Activated T-cell treated with anti-CD3 and anti-CD28 coated beads, Interleukin-2, amount 50 U/mL, for 48 hours (primary cell): ENCODE measurements at regions not wholly inside any gene's neighbourhood (a gene's known extent, or its start where the extent isn't known, plus 50 kb on each side); places are given as distances from the start of the nearest gene placed in this dataset.
A peak's percentile ranks its signal among the peaks of the same experiment; 100 is the strongest.
"Not testable (repeated sequence)": the region's sequence is repeated elsewhere in the genome, so short reads cannot be mapped to it uniquely, and the experiment has no call there.

Experiments
- DNase-seq, 2 experiments: peaks; one replicate each; pipeline ENCODE4 v3.0.0-alpha.2; 2020

DNA sequence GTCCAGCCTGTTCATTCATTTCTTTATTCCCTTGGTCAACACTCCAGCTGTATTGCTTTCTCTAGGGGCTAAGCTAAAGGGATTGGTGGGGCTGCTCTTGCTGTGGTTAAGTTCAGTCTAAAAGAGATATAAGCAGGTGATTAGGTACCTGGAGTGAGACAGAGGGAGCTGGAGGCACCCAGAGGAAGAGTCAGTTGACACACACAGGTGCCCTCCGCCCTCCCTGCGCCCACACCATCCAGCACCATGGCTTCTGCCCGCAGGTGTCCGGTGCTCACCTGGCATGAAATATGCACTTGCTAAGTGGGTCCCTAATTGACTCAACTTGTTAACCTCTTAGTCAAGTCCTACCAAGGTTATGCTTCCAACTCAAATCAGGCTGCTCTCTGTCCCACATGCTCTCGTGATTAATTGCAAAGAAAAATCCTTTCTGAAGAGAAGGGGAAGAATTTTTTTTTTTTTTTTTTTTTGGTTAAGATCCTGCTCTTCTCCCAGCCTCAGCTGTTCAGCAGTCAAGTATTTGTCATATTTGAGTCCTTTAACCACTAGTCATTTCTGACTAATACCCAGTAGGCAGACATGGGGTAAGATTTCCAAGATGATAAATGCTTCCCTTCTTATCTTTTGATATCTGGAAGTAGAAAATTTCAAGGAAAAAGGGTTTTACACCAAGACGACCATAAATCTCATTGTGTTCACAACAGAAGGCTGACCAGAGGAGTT, 199.8 kb upstream of the WSCD1 start:
- DNase-seq: no peak

DNA sequence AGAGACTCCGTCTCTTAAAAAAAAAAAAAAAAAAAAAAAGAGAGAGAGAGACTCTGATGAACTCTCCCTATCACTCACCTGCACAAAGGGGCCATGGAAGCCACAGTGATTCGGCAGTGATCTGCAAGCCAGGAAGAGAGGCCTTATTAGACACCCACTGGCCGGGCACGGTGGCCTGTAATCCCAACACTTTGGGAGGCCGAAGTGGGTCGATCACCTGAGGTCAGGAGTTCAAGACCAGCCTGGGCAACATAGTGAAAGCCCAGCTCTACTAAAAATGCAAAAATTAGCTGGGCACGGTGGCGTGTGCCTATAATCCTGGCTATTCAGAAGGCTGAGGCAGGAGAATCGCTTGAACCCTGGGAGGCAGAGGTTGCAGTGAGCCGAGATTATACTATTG, 198.5 kb upstream of the WSCD1 start:
- DNase-seq: no peak

DNA sequence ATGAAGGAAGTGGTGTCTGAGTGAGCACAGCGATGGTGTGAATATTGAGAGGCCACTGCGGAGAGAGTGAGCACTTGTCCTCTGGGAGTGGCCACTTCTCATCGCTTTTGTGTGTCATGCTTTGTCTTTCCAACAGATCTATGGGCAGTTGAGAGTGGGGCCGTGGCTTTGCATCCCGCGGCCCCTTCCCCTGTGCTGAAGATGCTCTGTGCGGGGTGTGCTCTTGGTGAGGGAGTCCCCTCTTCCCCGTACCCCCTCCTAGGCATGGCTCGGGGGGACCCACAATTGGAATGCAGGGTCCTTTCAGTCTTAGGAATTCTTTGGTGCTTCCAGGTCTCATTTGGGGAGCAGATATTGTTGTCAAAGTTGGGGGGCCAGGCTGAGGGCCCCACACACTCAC, 197.3 kb upstream of the WSCD1 start:
- no peak for DNase-seq

DNA sequence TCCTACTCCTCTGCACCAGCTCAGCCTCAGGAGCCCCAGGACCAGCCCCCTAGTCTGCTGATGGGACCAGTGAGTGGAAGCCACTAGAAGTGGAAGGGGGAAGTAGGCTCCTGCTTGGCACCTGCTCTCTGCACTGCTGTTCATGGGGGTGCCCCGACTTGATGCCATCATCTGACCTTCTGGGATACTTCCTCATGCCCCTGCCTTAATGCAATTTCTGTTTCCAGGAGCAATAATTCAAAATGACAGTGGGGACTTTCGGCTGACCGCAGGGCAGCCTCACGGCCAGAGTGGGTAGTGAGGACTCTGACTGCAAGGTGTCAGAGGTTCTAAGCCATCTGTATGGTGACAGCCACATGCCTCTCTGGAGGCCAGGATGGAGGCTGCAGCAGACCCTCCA, 196.4 kb upstream of the WSCD1 start:
- DNase-seq: no peak

DNA sequence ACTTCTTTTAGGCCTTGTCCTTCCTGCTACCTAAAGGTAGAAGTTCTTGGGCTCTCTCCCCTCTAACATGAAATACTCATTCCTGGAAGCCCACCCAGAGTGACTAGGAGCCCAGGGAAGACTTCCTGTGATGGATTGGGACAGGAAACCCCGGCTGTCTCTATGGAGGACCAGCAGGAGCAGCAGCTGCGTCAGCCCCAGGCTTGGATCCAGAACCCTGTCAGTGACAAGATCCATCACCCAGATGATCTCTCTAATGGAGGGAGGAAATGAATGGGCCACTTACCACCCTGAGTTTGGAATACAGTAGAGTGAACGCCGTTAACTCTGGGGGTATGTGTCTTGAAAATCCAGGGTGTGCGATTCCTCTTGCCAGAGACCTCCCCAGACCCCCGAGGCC, 195.7 kb upstream of the WSCD1 start:
- DNase-seq: no peak

DNA sequence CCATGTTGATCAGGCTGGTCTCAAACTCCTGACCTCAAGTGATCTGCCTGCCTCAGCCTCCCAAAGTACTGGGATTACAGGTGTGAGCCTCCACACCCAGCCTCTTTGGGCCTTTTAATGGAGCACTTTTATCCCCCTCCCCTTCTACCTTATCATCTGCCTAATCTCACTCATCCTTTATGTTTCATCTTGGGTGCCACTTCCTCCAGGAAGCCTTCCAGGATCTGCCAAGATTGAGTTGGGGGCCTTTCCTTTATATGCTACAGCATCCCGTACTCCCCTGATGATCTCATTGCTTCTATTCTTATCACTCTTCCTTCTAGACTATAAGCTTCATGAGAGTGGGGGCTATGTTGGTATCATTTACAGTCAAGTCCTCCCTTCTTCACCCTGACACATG, 192.8 kb upstream of the WSCD1 start:
- DNase-seq: no peak

DNA sequence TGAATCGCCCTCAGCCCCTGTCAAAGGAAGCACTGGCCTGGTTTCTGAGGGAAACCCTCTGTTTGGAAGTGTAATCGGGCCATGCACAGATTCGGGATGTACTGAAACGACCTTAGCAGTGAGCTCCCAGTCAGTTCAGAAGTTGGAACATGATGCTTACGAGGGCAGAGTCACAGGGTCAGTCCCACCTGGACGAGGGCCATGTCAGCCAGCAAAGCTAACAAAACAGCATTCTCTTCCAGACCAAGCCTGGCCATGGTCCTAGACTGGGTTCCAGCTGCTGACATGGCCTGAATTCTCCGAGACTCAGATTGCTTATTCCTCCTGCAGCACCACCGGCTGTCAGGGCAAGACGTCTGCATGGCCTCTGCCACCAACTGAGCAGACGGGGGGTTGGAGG, 192.2 kb upstream of the WSCD1 start:
- no peak for DNase-seq

DNA sequence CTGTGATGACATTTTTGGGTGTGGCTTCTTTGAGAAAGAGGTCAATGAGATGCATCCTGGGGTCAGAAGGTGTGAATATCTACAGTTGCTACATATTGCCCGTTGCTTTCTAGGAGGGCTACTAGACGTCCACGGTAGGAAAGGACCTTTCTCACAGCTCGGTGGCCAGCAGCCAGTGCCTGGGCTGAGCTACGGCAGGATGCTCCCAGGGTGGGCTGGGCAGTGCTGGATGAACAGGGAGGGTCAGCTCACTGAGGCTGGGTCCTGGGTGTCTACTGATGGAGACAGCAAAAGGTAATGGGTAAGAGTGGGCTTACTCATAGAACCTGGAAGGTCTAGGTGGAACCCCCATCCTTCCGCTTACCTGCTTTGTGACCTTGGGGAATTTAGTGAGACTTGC, 188.3 kb upstream of the WSCD1 start:
- no peak for DNase-seq

DNA sequence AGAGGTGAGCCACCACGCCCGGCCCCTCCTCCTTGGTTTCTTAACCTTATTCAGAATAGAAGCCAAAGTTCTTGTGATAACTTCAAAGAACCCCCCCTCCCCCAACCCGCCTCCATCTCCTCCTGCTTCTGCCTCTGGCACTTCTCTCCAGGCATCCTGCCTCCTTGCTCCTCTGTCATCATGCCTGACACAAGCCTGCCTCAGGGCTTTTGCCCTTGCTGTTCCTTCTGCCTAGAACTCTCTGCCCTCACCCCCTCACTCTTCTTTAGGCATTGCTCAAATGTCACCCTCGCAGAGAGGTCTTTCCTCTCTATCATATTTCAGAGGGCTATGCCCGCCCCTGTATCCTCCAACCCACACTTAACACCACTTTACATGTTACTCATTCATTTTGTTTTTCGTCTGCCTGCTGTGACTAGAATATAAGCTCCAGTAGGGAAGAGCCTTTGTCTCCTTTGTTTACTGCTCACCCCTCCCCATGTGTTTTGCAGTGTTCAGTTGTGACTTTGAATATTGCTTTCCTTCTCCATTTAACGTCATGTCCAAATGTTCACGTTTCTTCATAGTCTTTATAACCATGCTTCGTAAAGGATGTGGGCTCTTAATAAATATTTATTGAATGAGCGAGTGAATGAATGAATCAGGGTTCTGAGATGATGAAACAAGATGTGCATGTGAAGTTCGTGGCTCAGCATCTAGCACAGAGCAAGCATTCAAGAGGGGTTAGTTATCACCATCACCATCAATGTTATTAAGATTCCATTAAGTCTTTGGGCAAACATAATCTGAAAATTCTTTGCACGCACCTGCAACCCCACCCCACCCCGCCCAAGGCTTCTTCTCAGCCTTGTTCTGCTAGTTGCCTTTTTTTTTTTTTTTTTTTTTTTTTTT, 186.2 kb upstream of the WSCD1 start:
- no peak for DNase-seq

DNA sequence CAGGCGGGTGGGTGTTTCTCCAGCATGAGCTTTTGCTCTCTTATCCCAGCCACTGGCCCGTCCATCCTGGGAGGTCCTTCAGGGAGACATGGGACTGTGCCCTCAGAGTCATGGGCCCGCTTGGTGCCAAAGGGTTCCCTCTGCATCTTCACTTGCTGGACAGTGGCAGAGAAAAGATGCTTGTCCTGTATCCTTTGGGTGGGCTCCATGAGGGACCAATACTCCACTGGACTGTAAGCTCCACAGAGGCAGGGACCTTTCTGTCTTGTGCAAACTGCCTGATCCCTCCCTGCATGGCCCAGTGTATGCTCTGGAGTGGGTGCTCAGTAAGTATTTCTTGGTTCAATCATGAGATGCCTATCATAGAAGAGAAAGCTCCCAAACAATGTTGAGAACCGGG, 184.8 kb upstream of the WSCD1 start:
- DNase-seq: no peak

DNA sequence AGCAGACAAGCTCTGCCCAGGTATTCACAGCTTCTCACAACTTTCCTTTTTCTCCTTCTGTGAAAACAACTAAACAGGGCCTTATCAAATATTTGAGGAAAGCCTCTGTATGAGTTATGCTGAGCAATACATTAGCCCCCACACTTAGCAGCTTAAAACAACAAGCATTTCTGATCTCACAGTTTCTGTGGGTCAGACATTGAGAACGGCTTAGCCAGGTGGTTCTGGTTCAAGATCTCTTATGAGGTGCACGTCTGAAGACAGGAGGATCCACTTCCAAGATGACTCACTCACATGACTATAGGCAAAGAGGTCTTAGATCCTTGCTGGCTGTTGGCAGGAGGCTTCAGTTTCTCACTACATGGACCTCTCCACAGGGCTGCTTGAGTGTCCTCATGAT, 181.4 kb upstream of the WSCD1 start:
- no peak for DNase-seq

DNA sequence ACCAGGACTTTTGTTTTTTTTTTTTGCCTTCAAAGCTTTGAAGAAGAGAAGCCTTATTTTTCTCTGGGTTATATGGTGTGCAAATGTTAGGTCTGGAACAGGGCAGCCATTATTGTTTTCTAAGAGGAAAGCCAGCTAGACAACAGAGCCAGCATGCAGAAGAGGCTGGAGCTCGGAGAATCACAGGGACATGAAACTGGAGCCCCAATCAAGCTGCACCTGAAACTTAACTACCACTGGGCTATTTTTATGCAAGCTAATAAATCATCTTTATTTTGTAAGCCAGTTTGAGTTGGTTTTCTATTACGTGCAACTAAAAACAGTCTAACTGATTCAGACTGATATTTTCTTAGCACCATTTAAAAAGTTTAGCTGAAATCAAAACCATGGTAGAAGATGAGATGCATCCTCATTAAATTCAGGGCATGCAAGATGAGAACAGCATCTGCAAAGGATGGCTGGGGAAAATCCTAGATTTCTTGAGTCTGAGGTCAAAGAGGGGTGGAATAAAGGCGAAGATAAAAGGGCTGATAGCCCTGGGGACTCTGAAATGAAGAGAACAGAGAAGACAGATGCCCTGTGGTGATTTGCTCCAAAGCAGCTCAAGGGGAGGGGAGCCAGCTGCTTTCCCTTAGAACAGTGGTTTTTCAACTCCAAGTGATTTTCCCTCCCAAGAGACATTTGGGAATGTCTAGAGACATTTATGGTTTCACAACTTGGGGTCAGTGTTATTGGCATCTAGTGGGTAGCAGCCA, 177.1 kb upstream of the WSCD1 start:
- DNase-seq: no peak

DNA sequence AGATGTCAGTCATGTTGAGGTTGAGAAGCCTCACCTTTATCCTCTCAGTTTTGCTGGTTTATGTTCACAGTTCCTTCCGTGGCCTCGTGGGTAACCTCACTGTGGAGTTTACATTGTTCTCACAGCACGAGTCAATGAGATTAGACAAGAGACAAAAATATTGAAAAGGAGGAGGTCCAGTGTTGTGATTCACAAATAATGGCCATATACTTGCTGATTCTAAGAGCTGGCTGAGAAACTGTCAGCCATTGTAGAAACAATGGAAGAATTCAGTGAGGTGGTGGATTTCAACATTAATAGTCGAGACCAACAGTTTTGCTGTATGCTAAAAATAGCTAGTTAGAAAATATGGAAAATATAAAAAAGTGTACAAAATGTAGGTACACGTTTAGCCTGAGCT, 176.4 kb upstream of the WSCD1 start:
- no peak for DNase-seq

DNA sequence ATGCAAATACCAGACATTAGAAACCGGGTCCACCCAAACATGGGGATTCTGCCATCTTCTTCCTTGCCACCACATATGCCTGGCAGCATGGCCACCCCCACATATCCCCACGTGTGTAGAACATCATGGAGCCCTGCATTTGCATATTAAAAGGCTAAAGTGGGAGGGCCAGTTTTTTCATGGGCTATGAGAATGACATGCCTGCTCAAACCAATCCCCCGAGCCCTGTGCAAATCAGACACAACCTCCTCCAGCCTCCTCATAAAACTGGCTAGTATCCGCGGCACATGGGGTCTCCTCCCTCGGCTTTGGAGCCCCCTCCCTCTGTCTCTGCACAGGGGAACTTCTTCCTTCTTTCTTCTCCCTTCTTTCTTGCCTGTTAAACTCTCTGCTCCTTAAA, 174.9 kb upstream of the WSCD1 start:
- DNase-seq: no peak

DNA sequence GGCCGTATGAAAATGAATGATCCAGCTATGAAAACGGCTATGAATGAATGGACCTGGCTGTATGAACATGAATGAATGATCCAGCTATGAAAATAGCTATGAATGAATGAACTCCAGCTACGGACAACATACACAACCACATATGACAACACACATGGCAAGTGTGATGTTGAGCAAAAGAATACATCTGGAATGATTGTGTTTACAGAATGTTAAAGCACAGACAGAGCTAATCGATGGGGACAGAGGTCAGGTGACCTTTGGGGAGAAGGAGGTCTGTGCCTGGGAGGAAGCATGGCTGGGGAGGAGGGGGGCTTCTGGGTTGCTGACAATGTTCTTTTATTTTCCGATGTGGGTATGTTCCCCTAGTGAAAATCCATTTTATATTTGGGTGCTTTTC, 174.0 kb upstream of the WSCD1 start:
- no peak for DNase-seq

DNA sequence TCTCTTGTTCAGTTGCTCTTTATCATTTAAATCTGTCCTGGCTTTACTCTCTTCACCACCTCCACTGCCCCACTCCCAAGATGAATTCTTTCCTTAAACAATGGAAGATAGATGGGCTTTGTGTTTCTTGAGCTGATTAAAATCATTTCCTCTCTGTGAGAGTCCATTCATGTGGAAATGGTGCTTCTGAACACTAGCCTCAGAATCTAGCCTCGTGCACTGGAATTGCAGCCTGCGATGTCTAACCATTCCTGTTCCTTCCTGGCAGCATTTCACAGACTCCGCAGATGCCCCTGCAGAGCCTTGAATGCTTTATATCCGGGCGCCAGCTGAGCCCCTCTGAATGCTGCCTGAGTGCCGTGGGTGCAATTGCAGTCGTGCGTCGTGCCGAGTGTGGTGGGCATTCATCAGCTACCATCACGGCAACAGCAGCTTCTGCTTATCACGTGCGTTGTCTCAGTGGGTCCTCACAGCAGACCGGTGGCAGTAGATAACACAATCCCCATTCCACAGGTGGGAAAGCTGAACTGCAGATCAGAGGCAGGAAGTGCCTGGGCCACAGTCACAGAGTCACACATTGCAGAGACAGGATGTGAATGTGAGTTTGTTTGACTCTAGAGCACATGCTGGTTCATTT, 172.8 kb upstream of the WSCD1 start:
- peak in 1 of 2 experiments; percentile 14 for DNase-seq

DNA sequence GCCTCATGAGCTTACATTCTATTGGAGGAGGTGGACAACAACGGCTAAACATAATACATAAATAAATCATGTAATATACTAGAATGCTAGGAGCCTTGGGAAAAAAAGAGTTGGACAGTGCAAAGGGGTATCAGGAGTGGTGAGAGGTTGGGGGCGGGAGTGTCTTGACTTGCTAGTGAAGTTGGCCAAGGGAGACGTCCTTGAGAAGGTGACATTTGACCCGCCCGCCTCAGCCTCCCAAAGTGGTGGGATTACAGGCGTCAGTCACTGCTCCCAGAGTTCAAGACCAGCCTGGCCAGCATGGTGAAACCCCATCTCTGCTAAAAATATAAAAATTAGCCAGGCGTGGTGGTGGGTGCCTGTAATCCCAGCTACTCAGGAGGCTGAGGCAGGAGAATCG, 172.2 kb upstream of the WSCD1 start:
- DNase-seq: not testable (repeated sequence)

DNA sequence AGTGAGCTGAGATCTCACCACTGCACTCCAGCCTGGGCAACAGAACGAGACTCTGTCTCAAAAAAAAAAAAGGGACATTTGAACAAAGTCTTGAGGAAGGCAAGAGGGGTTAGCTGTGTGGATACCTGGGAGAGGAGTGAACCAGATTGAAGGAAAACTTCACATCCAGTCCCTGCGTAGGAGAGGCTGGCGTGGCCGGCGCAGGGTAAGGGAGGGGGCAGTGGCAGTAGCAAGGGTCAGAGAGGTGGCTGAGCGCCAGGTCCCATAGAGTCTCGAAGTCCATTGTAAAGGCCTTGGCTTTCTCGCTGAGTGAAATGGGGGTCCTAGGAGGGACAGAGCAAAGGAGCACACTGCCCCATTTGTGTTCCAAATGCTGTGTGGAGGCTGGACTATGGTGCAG, 171.8 kb upstream of the WSCD1 start:
- DNase-seq: no peak

DNA sequence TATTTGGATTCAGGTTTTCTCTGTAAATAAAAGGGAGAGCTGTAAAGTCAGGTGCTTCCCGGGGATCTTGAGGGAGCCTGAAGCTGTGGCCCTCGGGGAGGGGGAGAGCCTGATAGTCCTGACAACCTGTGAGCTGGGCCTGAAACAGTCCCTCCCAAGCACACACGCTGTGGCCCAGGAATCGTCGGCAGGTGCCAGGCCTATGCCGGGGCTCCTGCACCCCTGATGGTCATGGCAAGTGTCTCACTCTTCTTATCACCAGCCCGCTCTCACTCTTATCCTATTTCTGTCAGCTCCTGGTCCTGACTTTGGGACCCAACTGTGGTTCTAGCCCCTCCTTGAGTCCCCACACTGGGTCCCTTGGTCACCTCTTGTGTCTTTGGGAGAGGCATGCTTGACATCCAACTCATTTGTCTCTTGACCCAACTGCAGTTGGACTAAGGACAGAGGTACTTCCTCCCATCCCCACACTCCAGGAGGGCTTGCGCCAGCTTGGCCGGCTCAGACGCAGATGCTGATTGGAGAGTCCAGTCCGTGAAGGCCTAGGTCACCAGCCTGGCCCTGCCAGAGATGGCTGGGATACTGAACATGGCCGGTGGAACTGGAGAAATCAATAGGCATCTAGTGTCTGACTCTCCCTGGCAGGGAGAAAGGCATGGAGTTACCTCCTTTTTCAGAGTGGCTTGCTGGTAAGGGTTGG, 170.5 kb upstream of the WSCD1 start:
- no peak for DNase-seq

DNA sequence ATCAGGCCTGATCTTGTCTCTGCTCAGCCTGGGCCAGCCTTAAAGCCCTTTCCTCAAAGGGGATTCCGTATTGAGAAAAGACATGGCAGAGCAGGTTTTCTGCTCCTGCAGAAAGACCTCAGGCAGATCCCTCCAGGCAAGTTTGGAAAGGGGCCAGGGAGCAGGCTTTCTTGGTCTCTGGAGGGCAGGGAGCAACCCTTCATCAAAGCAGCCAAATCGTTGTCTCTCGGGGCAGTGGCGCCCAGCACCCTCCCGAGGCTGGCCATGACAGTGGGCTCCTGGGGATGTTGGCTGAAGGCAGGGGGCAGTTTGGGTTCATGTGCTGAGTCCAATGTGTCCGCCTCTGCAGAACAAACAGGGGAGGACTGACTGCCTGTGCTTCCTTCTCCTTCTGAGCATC, 168.4 kb upstream of the WSCD1 start:
- no peak for DNase-seq

DNA sequence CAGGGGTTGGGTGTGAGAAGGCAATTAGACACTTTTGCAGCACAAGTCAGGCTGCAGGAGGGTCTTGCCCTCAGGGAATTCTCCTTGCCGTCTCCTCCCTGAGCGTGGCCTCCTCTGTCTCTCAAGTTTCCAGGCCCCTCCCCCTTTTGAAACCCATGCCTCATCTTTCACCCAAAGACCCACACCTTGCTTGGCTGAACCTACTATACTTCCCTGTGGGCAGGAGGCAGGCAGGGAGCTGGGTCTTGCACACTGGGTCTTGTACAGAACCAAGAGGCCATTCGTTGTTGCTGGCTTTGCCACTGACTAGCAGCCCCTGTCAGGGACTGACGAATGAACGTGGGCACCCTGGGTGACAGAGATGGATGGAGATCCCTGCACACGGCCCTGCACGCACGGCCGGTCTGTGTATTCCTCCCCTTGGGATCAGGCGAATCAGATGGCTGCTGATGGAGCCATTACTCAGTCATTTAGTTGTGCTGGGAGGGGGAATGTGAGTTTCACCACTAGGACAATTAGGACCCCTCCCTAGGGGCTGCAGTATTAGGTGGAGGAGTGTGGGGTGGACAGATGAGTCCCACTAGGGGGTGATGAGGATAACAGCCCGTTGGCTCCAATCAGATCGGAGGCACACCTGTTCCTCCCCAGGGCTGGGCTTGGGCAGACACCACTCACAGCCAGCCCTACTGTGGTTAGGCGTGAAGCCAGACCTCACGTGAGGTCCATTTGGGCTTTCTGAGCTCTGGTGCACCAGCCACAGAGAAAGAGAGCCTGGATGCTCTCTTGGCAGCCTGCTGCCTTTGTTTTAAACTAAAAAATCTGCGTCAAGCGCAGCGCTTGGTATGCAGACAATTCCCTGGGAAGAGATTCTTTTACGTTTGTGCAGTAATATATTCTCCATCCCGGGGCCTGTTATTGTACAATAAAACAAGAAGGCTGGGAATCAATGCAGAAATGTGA, 167.7 kb upstream of the WSCD1 start:
- DNase-seq: no peak
